OCI-LY1 (cell line): ENCODE measurements at regions not wholly inside any gene's neighbourhood (a gene's known extent, or its start where the extent isn't known, plus 50 kb on each side); places are given as distances from the start of the nearest gene placed in this dataset.

Experiments used
- H2AFZ ChIP-seq: fragments of 200-600 bp; sonication (generic), shearing (Covaris generic); 2 replicates; pipeline ENCODE4 v1.6.0; 2014; ENCODE audit warnings: antibody characterized with exemption, mild to moderate bottlenecking, low read length
- H3F3A ChIP-seq: fragments of 200-600 bp; sonication (generic), shearing (Covaris generic); 2 replicates; pipeline ENCODE4 v1.6.0; 2014; ENCODE audit warnings: mild to moderate bottlenecking, antibody characterized with exemption, low read length, moderate library complexity; ENCODE audit not compliant: insufficient read depth
- H3K27ac ChIP-seq: fragments of 200-600 bp; sonication (generic); 2 replicates; pipeline ENCODE4 v1.5.1; 2014; ENCODE audit warnings: low read length, mixed run types, mild to moderate bottlenecking, low read depth; ENCODE audit not compliant: poor library complexity, severe bottlenecking
- H3K27me3 ChIP-seq: fragments of 200-600 bp; sonication (generic); 2 replicates; pipeline ENCODE4 v1.6.0; 2014; ENCODE audit warnings: antibody characterized with exemption, mild to moderate bottlenecking, low read length, moderate library complexity; ENCODE audit not compliant: insufficient read depth
- H3K36me3 ChIP-seq: fragments of 200-600 bp; sonication (generic); 2 replicates; pipeline ENCODE4 v1.6.1; 2014; ENCODE audit warnings: mild to moderate bottlenecking, antibody characterized with exemption, low read length, moderate library complexity, mixed read lengths; ENCODE audit not compliant: insufficient read depth
- H3K4me1 ChIP-seq: fragments of 200-600 bp; sonication (generic); 2 replicates; pipeline ENCODE4 v1.5.1; 2014; ENCODE audit warnings: mild to moderate bottlenecking, low read length, moderate library complexity; ENCODE audit not compliant: insufficient read depth, severe bottlenecking
- H3K4me2 ChIP-seq: fragments of 200-600 bp; sonication (generic), shearing (Covaris generic); 2 replicates; pipeline ENCODE4 v1.6.1; 2014; ENCODE audit warnings: low read length
- H3K4me3 ChIP-seq: fragments of 200-600 bp; sonication (generic); 2 replicates; pipeline ENCODE4 v1.5.1; 2014; ENCODE audit warnings: low read length, low read depth, mild to moderate bottlenecking, mixed read lengths; ENCODE audit not compliant: poor library complexity, severe bottlenecking
- H3K79me2 ChIP-seq: fragments of 200-600 bp; shearing (Covaris generic); 2 replicates; pipeline ENCODE4 v1.6.1; 2016; ENCODE audit warnings: mixed run types, low read length, mixed read lengths; ENCODE audit not compliant: insufficient read depth
- H3K9ac ChIP-seq: fragments of 200-600 bp; sonication (generic), shearing (Covaris generic); 2 replicates; pipeline ENCODE4 v1.6.1; 2014; ENCODE audit warnings: mild to moderate bottlenecking, low read length, mixed read lengths
- H3K9me2 ChIP-seq: fragments of 200-600 bp; sonication (generic), shearing (Covaris generic); 2 replicates; pipeline ENCODE4 v1.6.1; 2014; ENCODE audit warnings: low read depth, mild to moderate bottlenecking, low read length, mixed read lengths
- H3K9me3 ChIP-seq: fragments of 200-600 bp; shearing (Covaris generic); 2 replicates; pipeline ENCODE4 v1.6.1; 2014; ENCODE audit warnings: low read length, mixed read lengths
- H4K20me1 ChIP-seq: fragments of 200-600 bp; sonication (generic), shearing (Covaris generic); 2 replicates; pipeline ENCODE4 v1.6.0; 2016; ENCODE audit warnings: mild to moderate bottlenecking, low read length; ENCODE audit not compliant: insufficient read depth
- EZH2 ChIP-seq: fragments of 200-600 bp; sonication (generic), shearing (Covaris generic); IDR thresholded peaks from 2 replicates; pipeline ENCODE4 v1.8.0; 2017; ENCODE audit warnings: borderline replicate concordance, mixed run types, mild to moderate bottlenecking, antibody characterized with exemption, low read length, moderate library complexity, mixed read lengths
- TF ChIP-seq, protein P1 (sequence below): fragments of 200-600 bp; sonication (generic), shearing (Covaris generic); IDR thresholded peaks from 2 replicates; pipeline ENCODE4 v1.5.1; 2017; ENCODE audit warnings: mild to moderate bottlenecking, antibody characterized with exemption, low read length, moderate library complexity, mixed read lengths

DNA sequence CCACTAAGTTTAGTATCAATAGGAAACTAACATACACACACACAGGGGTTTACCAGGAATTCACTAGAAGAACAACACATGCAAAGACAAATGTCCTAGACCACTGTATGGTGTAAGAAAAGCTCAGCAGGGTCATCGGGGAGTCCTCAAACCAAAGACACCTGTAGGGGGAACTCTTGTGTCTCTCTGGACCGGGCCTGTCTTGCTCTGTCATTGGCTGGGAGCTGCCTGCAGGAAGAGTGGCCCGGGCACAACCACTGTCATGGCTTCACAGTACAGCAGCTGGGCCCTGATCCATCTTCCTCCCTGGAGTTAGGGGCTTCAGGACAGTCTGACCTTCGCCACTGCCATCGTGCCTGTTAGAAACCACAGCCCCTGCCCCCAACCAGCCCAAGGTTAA lies 263.6 kb upstream of the DYNLRB2 start:
- Histone ChIP-seq H3K4me3 (no peak overlapping the region), H3K27me3 (no peaks in the 10 kb centered on the region), H3K4me1 (no peaks in the 10 kb centered on the region), H3K4me2 (no peak overlapping the region), H3K27ac (no peak overlapping the region), H3K36me3 (no peaks in the 10 kb centered on the region), H3K9ac (no peak overlapping the region), H3F3A (no peaks in the 10 kb centered on the region), H3K79me2 (no peaks in the 10 kb centered on the region), H3K9me2 (no peaks in the 10 kb centered on the region), H2AFZ (no peak overlapping the region), H3K9me3 (no peaks in the 10 kb centered on the region), H4K20me1 (no peaks in the 10 kb centered on the region)
- TF ChIP-seq, protein P1, sequence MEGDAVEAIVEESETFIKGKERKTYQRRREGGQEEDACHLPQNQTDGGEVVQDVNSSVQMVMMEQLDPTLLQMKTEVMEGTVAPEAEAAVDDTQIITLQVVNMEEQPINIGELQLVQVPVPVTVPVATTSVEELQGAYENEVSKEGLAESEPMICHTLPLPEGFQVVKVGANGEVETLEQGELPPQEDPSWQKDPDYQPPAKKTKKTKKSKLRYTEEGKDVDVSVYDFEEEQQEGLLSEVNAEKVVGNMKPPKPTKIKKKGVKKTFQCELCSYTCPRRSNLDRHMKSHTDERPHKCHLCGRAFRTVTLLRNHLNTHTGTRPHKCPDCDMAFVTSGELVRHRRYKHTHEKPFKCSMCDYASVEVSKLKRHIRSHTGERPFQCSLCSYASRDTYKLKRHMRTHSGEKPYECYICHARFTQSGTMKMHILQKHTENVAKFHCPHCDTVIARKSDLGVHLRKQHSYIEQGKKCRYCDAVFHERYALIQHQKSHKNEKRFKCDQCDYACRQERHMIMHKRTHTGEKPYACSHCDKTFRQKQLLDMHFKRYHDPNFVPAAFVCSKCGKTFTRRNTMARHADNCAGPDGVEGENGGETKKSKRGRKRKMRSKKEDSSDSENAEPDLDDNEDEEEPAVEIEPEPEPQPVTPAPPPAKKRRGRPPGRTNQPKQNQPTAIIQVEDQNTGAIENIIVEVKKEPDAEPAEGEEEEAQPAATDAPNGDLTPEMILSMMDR: no peak; the same call in 1 of the 2 replicates
- no peak for TF ChIP-seq EZH2

DNA sequence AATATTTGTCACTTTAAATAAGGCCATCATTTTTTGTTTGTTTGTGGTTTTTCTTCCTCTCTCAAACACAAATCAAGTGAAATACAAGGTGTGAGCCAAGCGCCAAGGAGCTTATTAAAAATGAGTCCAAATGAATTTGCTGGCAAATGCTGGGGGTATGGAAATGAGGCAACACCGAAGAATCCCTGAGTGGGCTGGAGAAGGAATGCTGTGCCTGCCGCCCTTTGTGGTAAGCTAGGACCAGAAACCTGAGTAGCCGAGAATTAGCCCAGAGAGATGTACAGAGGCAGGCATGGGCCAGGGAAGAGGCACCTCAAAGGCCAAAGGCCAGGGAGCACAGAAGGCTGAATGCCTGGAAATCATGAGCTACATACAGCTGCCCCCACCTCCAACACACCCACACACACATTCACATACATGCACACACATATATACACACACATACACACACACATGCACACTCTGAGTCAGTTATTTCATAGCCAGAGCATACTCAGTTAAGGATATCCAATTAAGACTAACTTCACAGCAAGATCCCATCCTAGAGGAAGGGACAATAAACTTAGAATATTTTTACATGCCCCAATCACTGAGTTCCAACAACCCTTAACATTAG lies 266.1 kb upstream of the DYNLRB2 start:
- H4K20me1 ChIP-seq: no peaks in the 10 kb centered on the region
- H3K27me3 ChIP-seq: no peaks in the 10 kb centered on the region
- no peaks in the 10 kb centered on the region for H3F3A ChIP-seq
- no peaks in the 10 kb centered on the region for H3K36me3 ChIP-seq
- no peaks in the 10 kb centered on the region for H3K4me1 ChIP-seq
- H3K27ac ChIP-seq: no peak overlapping the region
- no peak overlapping the region for H3K4me2 ChIP-seq
- no peak overlapping the region for H3K9ac ChIP-seq
- H3K4me3 ChIP-seq: no peak overlapping the region
- H3K9me2 ChIP-seq: no peaks in the 10 kb centered on the region
- no peak for TF ChIP-seq EZH2
- TF ChIP-seq, protein P1: no peak
- no peak overlapping the region for H2AFZ ChIP-seq
- no peaks in the 10 kb centered on the region for H3K9me3 ChIP-seq
- no peaks in the 10 kb centered on the region for H3K79me2 ChIP-seq

DNA sequence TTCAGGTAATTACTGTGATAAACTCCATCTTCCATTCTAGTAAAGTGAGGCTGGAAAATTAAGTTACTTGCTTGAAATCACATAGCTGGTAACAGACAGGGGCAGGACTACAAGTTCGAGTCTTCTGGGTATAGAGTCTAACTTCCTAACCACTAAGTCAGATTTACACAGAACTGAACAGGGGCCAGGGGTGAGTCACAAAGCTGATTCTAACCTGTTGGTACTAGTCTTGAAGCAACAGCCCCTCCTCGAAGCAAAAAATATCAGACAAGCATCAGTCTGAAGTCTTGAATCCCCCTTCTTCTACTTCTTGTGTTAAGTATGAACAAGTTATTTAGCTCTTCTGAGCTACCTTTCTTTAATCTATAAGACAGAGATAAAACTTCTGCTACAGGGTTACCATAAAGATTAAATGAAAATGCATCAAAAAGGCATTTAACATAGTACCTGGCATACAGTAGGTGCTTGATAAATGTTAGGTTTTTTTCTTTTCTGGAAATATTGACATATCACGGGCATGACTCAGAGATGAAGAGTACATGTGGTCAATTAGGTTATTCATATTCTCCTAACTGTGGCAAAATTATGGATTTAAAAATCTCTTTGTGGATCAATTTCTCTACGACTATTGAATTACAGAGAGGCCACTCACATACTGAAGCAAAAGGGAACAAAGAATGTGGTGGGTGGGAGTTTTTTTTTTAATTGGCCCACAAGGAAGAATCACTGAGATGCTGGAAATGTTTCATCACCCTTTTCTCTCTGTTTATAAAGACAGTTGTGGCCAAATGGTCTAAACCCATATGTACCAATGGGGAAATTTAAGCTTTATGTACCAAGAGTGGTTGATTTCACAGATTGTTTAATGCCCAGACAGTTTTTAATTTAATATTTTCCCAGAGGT lies 266.9 kb upstream of the DYNLRB2 start:
- no peak overlapping the region for H3K4me2 ChIP-seq
- no peaks in the 10 kb centered on the region for H3K36me3 ChIP-seq
- H3K27me3 ChIP-seq: no peaks in the 10 kb centered on the region
- H3K9me2 ChIP-seq: no peaks in the 10 kb centered on the region
- no peak overlapping the region for H3K4me3 ChIP-seq
- H3K79me2 ChIP-seq: no peaks in the 10 kb centered on the region
- H3K9me3 ChIP-seq: no peaks in the 10 kb centered on the region
- TF ChIP-seq EZH2: no peak
- TF ChIP-seq, protein P1: no peak
- H3K4me1 ChIP-seq: no peaks in the 10 kb centered on the region
- no peak overlapping the region for H3K9ac ChIP-seq
- no peak overlapping the region for H2AFZ ChIP-seq
- H3F3A ChIP-seq: no peaks in the 10 kb centered on the region
- no peak overlapping the region for H3K27ac ChIP-seq
- H4K20me1 ChIP-seq: no peaks in the 10 kb centered on the region
